Neuronal stem cell (in vitro differentiated cells): ENCODE measurements at regions not wholly inside any gene's neighbourhood (a gene's known extent, or its start where the extent isn't known, plus 50 kb on each side); places are given as distances from the start of the nearest gene placed in this dataset.

Experiments used
- DNase-seq: peaks from one replicate; pipeline ENCODE4 v3.0.0-alpha.2; 2013; ENCODE audit warnings: low spot score
- H2AFZ ChIP-seq: one replicate; pipeline ENCODE4 v1.6.1; 2013; ENCODE audit warnings: mild to moderate bottlenecking, low read length, inconsistent platforms
- H2AK5ac ChIP-seq: 2 replicates; pipeline ENCODE4 v1.6.1; 2013; ENCODE audit warnings: low read depth, mild to moderate bottlenecking, inconsistent platforms, low read length, moderate library complexity, mixed read lengths
- H2BK120ac ChIP-seq: 2 replicates; pipeline ENCODE4 v1.6.1; 2013; ENCODE audit warnings: low read depth, mild to moderate bottlenecking, inconsistent platforms, low read length, moderate library complexity, mixed read lengths
- H2BK12ac ChIP-seq: one replicate; pipeline ENCODE4 v1.6.1; 2013; ENCODE audit warnings: low read length, inconsistent platforms
- H2BK15ac ChIP-seq: 2 replicates; pipeline ENCODE4 v1.6.1; 2013; ENCODE audit warnings: mild to moderate bottlenecking, low read length, inconsistent platforms, mixed read lengths
- H2BK5ac ChIP-seq: one replicate; pipeline ENCODE4 v1.6.1; 2013; ENCODE audit warnings: inconsistent platforms, mild to moderate bottlenecking, low read length, moderate library complexity
- H3K14ac ChIP-seq: one replicate; pipeline ENCODE4 v1.6.1; 2013; ENCODE audit warnings: low read length, inconsistent platforms
- H3K18ac ChIP-seq: 2 replicates; pipeline ENCODE4 v1.6.1; 2013; ENCODE audit warnings: low read length, inconsistent platforms
- H3K23ac ChIP-seq: 2 replicates; pipeline ENCODE4 v1.6.1; 2013; ENCODE audit warnings: low read depth, mild to moderate bottlenecking, mixed read lengths, low read length, inconsistent platforms; ENCODE audit not compliant: poor library complexity
- H3K27ac ChIP-seq: replicated peaks from 3 replicates; pipeline ENCODE4 v1.5.1; 2013; ENCODE audit warnings: low read length, inconsistent platforms
- H3K27me3 ChIP-seq, 3 experiments: 2 replicates each; pipeline ENCODE4 v1.6.1; 2013; ENCODE audit warnings: low read length in 3 of 3, mild to moderate bottlenecking in 2 of 3, inconsistent platforms in 1 of 3, low read depth in 1 of 3, mixed read lengths in 1 of 3, moderate library complexity in 1 of 3; ENCODE audit not compliant: control insufficient read depth in 3 of 3, insufficient read depth in 3 of 3
- H3K36me3 ChIP-seq, 2 donors: replicated peaks in 1 of 2; 2 replicates each; pipeline ENCODE4 v1.6.1; 2013; ENCODE audit warnings: low read length in 2 of 2; ENCODE audit not compliant: control insufficient read depth in 2 of 2, insufficient read depth in 2 of 2
- H3K4ac ChIP-seq: 2 replicates; pipeline ENCODE4 v1.6.1; 2013; ENCODE audit warnings: inconsistent platforms, mild to moderate bottlenecking, low read length, moderate library complexity
- H3K4me1 ChIP-seq, 2 donors: 1 replicate in 1 of 2; 2 replicates in 1 of 2; pipeline ENCODE4 v1.6.1; 2013; ENCODE audit warnings: low read length in 2 of 2, low read depth in 1 of 2; ENCODE audit not compliant: control insufficient read depth in 2 of 2, insufficient read depth in 1 of 2
- H3K4me2 ChIP-seq: one replicate; pipeline ENCODE4 v1.6.1; 2013; ENCODE audit warnings: mild to moderate bottlenecking, low read length, inconsistent platforms; ENCODE audit not compliant: insufficient read depth, poor library complexity, severe bottlenecking
- H3K4me3 ChIP-seq, 2 donors: 2 replicates each; pipeline ENCODE4 v1.5.1; 2013; ENCODE audit warnings: low read length in 2 of 2, mild to moderate bottlenecking in 2 of 2, inconsistent platforms in 1 of 2, moderate library complexity in 1 of 2
- H3K79me1 ChIP-seq: one replicate; pipeline ENCODE4 v1.6.1; 2013; ENCODE audit warnings: low read depth, mild to moderate bottlenecking, inconsistent platforms, low read length, moderate library complexity
- H3K9ac ChIP-seq: one replicate; pipeline ENCODE4 v1.6.1; 2013; ENCODE audit warnings: mild to moderate bottlenecking, low read depth, low read length, inconsistent platforms; ENCODE audit not compliant: poor library complexity
- H3K9me3 ChIP-seq, 2 donors: replicated peaks in 1 of 2; 2 replicates each; pipeline versions ENCODE3 to v1.6.1; 2013; ENCODE audit warnings: low read length in 2 of 2, mild to moderate bottlenecking in 2 of 2, inconsistent platforms in 1 of 2, low read depth in 1 of 2, mixed read lengths in 1 of 2, moderate library complexity in 1 of 2; ENCODE audit not compliant: control insufficient read depth in 2 of 2, insufficient read depth in 1 of 2
- H4K8ac ChIP-seq: one replicate; pipeline ENCODE4 v1.6.1; 2013; ENCODE audit warnings: low read depth, mild to moderate bottlenecking, inconsistent platforms, low read length, moderate library complexity
- H4K91ac ChIP-seq: one replicate; pipeline ENCODE4 v1.6.1; 2013; ENCODE audit warnings: low read length, low read depth, mild to moderate bottlenecking, inconsistent platforms; ENCODE audit not compliant: poor library complexity
- WGBS, 2 donors: extraction: QIAGEN DNeasy Blood & Tissue Kit; methylation state at CpG; one replicate each; pipeline ENCODE4 v1.1.7; 2013; ENCODE audit warnings: missing lambda C conversion rate in 2 of 2, mixed read lengths in 1 of 2; ENCODE audit not compliant: insufficient read length in 2 of 2, insufficient replicate concordance in 1 of 2; ENCODE audit errors: extremely low coverage in 2 of 2; 5-methylcytosine and 5-hydroxymethylcytosine counted together

DNA sequence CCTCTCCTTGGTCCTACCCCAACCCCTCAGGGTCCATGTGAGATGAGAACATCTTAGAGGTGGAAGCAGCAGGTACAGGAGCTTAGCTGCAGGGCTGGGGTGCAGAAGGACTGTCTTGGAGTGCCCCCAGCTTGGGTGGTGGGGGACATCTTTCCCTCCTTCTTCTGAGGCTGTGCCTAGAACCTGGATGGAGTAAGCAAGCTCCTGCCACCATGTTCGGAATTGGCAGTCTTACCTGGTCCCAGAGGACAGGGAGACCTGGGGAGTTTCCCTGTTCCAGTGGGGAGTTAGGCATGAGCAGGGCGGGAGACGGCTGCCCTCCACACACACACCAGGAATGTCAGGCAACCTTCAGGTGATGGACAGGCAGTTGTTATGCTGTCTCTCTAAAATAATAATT, 131.0 kb upstream of the COPS8 start:
- WGBS, 2 donors: no CpG with 5 or more reads among the region's 3 CpGs
- no peaks in the 10 kb centered on the region for H3K36me3 ChIP-seq

DNA sequence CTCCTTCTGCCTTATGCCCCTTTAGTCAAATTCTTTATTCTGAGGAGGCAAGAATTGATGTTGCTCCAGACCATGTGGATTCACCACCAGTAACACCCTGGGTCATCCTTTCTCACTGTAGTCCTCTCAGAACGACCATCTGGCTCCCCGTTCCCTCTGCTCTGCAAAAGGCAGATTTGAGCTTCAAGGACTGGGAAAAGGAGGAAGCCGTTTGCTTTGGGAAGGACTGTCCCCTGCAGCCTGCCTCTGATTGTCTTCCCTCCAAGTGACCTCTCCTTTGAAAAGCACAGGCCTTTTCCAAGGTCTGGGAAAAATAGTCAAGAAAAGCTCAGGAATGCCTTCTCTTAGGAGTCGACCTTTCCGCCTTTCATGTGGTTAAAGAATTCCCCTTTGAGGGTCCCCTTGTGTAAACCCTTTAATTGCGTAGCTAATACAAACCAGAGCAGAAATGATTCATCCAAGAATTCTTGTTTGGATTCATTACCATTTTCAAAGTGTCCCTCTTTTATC, 130.1 kb upstream of the COPS8 start:
- H3K23ac ChIP-seq: no peak overlapping the region
- peaks cover 8 to 17% of the 10 kb centered on the region in 2 donors for H3K9me3 ChIP-seq
- H3K9ac ChIP-seq: no peak overlapping the region
- H2BK15ac ChIP-seq: no peak overlapping the region
- H2BK12ac ChIP-seq: no peak overlapping the region
- no CpG with 5 or more reads among the region's 6 CpGs for WGBS, 2 donors
- H3K4me2 ChIP-seq: no peak overlapping the region
- H3K36me3 ChIP-seq: no peaks in the 10 kb centered on the region
- H2AFZ ChIP-seq: peak overlapping the region; percentile 15
- H2AK5ac ChIP-seq: no peak overlapping the region
- peak overlapping the region; percentile 5 for H3K27ac ChIP-seq
- peaks cover 0 to 10% of the 10 kb centered on the region in 2 donors for H3K4me1 ChIP-seq
- H2BK5ac ChIP-seq: no peak overlapping the region
- no peak overlapping the region for H3K18ac ChIP-seq
- peak; percentile 4 for DNase-seq
- H3K14ac ChIP-seq: no peak overlapping the region
- no peaks in the 10 kb centered on the region for H3K27me3 ChIP-seq
- H3K4me3 ChIP-seq: no peak overlapping the region
- H3K4ac ChIP-seq: no peak overlapping the region
- H4K91ac ChIP-seq: no peak overlapping the region
- no peaks in the 10 kb centered on the region for H3K79me1 ChIP-seq
- no peak overlapping the region for H2BK120ac ChIP-seq
- no peak overlapping the region for H4K8ac ChIP-seq

More for the DNA sequence above, 131.0 kb upstream of the COPS8 start:
- Histone ChIP-seq H2BK120ac (no peak overlapping the region), H2BK12ac (no peak overlapping the region), H2BK5ac (no peak overlapping the region), H3K23ac (no peak overlapping the region), H3K18ac (no peak overlapping the region), H3K9me3 (peaks cover 6 to 17% of the 10 kb centered on the region in 2 donors), H2AK5ac (peak overlapping the region; percentile 77), H4K91ac (no peak overlapping the region), H4K8ac (no peak overlapping the region), H3K27ac (no peak overlapping the region), H3K27me3 (no peaks in the 10 kb centered on the region), H3K4me1 (peaks cover 0 to 10% of the 10 kb centered on the region in 2 donors), H3K4me2 (no peak overlapping the region), H3K79me1 (no peaks in the 10 kb centered on the region), H3K14ac (no peak overlapping the region), H2AFZ (no peak overlapping the region), H3K4me3 (no peak overlapping the region), H3K9ac (no peak overlapping the region), H3K4ac (no peak overlapping the region), H2BK15ac (no peak overlapping the region)
- no peak for DNase-seq

DNA sequence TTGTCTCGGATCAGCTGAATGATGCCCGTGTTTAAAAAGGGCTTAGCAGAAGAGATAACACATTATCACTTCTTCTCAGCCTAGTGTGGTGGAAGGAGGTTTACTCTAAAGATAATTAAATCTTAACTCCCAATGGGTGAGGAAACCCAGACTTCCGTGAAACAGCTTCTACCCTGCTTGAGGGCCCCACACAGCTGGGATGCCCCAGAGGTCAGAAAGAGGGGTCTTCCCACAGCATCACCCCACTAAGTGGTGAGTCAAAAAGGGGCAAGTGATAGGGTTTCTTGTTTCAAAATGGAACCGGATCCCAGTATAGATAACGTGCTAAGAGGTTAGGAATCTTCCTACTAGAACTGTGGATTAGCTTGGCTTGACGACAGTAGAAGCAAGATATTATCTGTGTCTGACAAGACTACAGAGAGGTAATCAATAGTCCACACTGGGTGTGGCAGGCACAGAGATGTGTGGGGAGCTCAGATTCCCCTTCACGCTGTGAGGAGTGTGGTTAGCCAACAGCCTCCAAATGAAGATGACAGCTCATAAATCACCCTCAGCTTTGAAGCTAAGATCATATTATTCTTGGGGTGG, 129.6 kb upstream of the COPS8 start:
- no peaks in the 10 kb centered on the region for H3K36me3 ChIP-seq
- peaks cover 8 to 17% of the 10 kb centered on the region in 2 donors for H3K9me3 ChIP-seq
- no peak overlapping the region for H3K18ac ChIP-seq
- no CpG with 5 or more reads among the region's 7 CpGs for WGBS, 2 donors
- DNase-seq: no peak
- H3K4ac ChIP-seq: no peak overlapping the region
- no peaks in the 10 kb centered on the region for H3K79me1 ChIP-seq
- no peak overlapping the region for H2BK5ac ChIP-seq
- H3K23ac ChIP-seq: no peak overlapping the region
- no peak overlapping the region for H2AFZ ChIP-seq
- H3K27ac ChIP-seq: no peak overlapping the region
- H2BK120ac ChIP-seq: no peak overlapping the region
- H4K91ac ChIP-seq: no peak overlapping the region
- H2AK5ac ChIP-seq: no peak overlapping the region
- H3K4me1 ChIP-seq: peaks cover 0 to 10% of the 10 kb centered on the region in 2 donors
- no peak overlapping the region for H3K4me3 ChIP-seq
- no peak overlapping the region for H3K14ac ChIP-seq
- H2BK12ac ChIP-seq: no peak overlapping the region
- no peak overlapping the region for H2BK15ac ChIP-seq
- no peak overlapping the region for H3K9ac ChIP-seq
- H3K27me3 ChIP-seq: no peaks in the 10 kb centered on the region
- no peak overlapping the region for H3K4me2 ChIP-seq
- no peak overlapping the region for H4K8ac ChIP-seq

DNA sequence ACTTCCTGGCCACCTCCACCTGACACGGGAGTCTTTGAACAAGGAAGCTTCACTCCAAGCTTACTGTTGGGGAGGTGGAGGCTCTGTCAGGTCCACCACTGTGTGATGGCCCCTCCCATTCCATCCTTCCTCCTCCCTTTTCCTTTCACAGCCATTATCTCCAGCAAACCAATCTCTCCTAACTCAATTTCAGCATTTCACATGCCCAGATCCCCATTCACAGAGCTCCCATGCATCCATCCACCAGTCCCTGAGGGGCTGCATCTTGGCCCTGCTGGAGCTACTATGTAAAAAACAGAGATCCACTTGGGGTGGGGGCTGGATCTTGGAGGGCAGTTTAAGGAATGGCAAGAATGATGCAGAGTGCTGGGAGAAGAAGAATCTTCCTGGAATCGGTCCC, 129.0 kb upstream of the COPS8 start:
- Histone ChIP-seq H3K36me3 (no peaks in the 10 kb centered on the region), H2BK5ac (no peak overlapping the region), H4K8ac (no peak overlapping the region), H2BK120ac (no peak overlapping the region), H3K4ac (no peak overlapping the region), H3K27me3 (no peaks in the 10 kb centered on the region), H2BK15ac (no peak overlapping the region), H3K79me1 (no peaks in the 10 kb centered on the region), H3K9me3 (peaks cover 8 to 13% of the 10 kb centered on the region in 2 donors), H4K91ac (no peak overlapping the region), H3K23ac (no peak overlapping the region), H3K18ac (no peak overlapping the region), H3K14ac (no peak overlapping the region), H3K27ac (no peak overlapping the region), H3K9ac (no peak overlapping the region), H3K4me2 (no peak overlapping the region), H3K4me1 (peaks cover 0 to 10% of the 10 kb centered on the region in 2 donors), H2BK12ac (no peak overlapping the region), H2AK5ac (no peak overlapping the region), H3K4me3 (no peak overlapping the region), H2AFZ (no peak overlapping the region)
- no peak for DNase-seq
- no CpG with 5 or more reads among the region's 2 CpGs for WGBS, 2 donors
